Peyer's patch (tissue), 4 donors: ENCODE measurements at regions not wholly inside any gene's neighbourhood (a gene's known extent, or its start where the extent isn't known, plus 50 kb on each side); places are given as distances from the start of the nearest gene placed in this dataset.

Source experiments
- CTCF ChIP-seq, 6 experiments: fragments of 450-650 bp in 4 of 6; fragments of 200-600 bp in 2 of 6; sonication (generic) in 1 of 6; IDR thresholded peaks; one replicate each; pipeline ENCODE4 v1.5.1; 2017 to 2019; ENCODE audit warnings: antibody characterized with exemption in 6 of 6, mild to moderate bottlenecking in 3 of 6, moderate library complexity in 1 of 6
- POLR2A ChIP-seq, 2 donors: fragments of 450-650 bp; IDR thresholded peaks; one replicate each; pipeline ENCODE4 v1.5.1; 2017; ENCODE audit warnings: antibody characterized with exemption in 2 of 2, mild to moderate bottlenecking in 2 of 2, moderate library complexity in 2 of 2

GRCh38 chr15:95027981-95028380 lies 796.6 kb downstream of the MCTP2 start:
- TF ChIP-seq CTCF (IDR thresholded peaks at IDR 0.05), result no peak
- TF ChIP-seq POLR2A (IDR thresholded peaks at IDR 0.05), result no peak
